Stomach (tissue), 4 donors: ENCODE measurements at regions not wholly inside any gene's neighbourhood (a gene's known extent, or its start where the extent isn't known, plus 50 kb on each side); places are given as distances from the start of the nearest gene placed in this dataset.

Experiments used
- CTCF ChIP-seq, 7 experiments: fragments of 450-650 bp in 4 of 7; fragments of 200-600 bp in 3 of 7; sonication (generic) in 3 of 7; IDR thresholded peaks; one replicate each; pipeline ENCODE4 v1.5.1; 2016 to 2019; ENCODE audit warnings: antibody characterized with exemption in 7 of 7, control low read depth in 2 of 7, mild to moderate bottlenecking in 1 of 7
- EP300 ChIP-seq: sonication (generic); formaldehyde crosslinking; IDR thresholded peaks from one replicate; pipeline ENCODE4 v1.6.1; 2017; ENCODE audit warnings: antibody characterized with exemption
- POLR2AphosphoS5 ChIP-seq, 3 donors: sonication (generic); formaldehyde crosslinking; IDR thresholded peaks; one replicate each; pipeline ENCODE4 v1.6.1; 2016; ENCODE audit warnings: antibody characterized with exemption in 3 of 3

GRCh38 chr13:73754727-73755292 is 379.4 kb downstream of the KLF12 start:
- no peak for TF ChIP-seq POLR2AphosphoS5 (IDR thresholded peaks at IDR 0.05)
- TF ChIP-seq EP300, result no peak
- peak in 5 of 7 experiments; percentile 39 to 64 (median 61) for TF ChIP-seq CTCF (IDR thresholded peaks at IDR 0.05)
